BLaER1 treated with 17β-estradiol and CSF1 and Interleukin-3, amounts not matched to agents 10 nM and 100 nM (cell line): ENCODE measurements at regions not wholly inside any gene's neighbourhood (a gene's known extent, or its start where the extent isn't known, plus 50 kb on each side); places are given as distances from the start of the nearest gene placed in this dataset.
"Not testable (repeated sequence)": the region's sequence is repeated elsewhere in the genome, so short reads cannot be mapped to it uniquely, and the experiment has no call there.

Source experiments
- H3K27ac ChIP-seq, 11 experiments: shearing (Covaris generic); formaldehyde crosslinking; 2 replicates each; pipeline ENCODE4 v1.8.1; 2022
- H3K27me3 ChIP-seq, 11 experiments: shearing (Covaris generic); formaldehyde crosslinking; 2 replicates each; pipeline ENCODE4 v1.8.1; 2022
- H3K36me3 ChIP-seq, 11 experiments: shearing (Covaris generic); formaldehyde crosslinking; 2 replicates each; pipeline ENCODE4 v1.8.1; 2022
- H3K4me1 ChIP-seq, 10 experiments: shearing (Covaris generic); formaldehyde crosslinking; 2 replicates each; pipeline ENCODE4 v1.8.1; 2022
- H3K4me2 ChIP-seq, 11 experiments: shearing (Covaris generic); formaldehyde crosslinking; 2 replicates each; pipeline ENCODE4 v1.8.1; 2022
- H3K4me3 ChIP-seq, 10 experiments: shearing (Covaris generic); formaldehyde crosslinking; 2 replicates each; pipeline ENCODE4 v1.8.1; 2022
- H3K9ac ChIP-seq, 11 experiments: shearing (Covaris generic); formaldehyde crosslinking; 2 replicates each; pipeline ENCODE4 v1.8.1; 2022
- H3K9me3 ChIP-seq, 11 experiments: shearing (Covaris generic); formaldehyde crosslinking; replicated peaks in 1 of 11; 2 replicates each; pipeline ENCODE4 v1.8.1; 2022
- H4K20me1 ChIP-seq, 11 experiments: shearing (Covaris generic); formaldehyde crosslinking; 2 replicates each; pipeline ENCODE4 v1.8.1; 2022
- Cebpa-rat ChIP-seq, 11 experiments: shearing (Covaris generic); IDR thresholded peaks; 2 replicates each; pipeline ENCODE4 v1.8.1; 2022

DNA sequence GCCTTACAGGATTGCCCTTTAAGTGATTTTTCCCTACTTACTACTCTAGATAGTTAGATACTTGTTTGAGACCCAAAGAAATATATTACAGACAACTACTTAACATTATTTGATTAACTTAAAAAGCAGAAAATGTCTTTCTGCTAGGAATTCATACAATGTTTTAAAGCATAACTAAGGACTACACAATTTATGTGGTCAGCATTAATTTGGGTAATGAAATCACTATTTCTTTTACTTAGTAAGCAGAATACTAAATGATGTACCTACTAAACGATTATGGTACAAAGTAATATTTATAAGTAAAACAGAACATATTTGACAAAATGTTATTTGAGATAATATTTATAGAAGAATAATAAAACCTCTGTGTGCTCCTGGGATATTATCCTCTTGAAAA is 371.9 kb upstream of the ARRDC3 start:
- Histone ChIP-seq H3K27me3 (no peaks in the 10 kb centered on the region), H3K4me3 (no peak overlapping the region), H3K9me3 (no peaks in the 10 kb centered on the region), H3K4me2 (no peak overlapping the region), H3K9ac (no peak overlapping the region), H4K20me1 (no peaks in the 10 kb centered on the region), H3K4me1 (no peaks in the 10 kb centered on the region), H3K27ac (no peak overlapping the region), H3K36me3 (no peaks in the 10 kb centered on the region)
- TF ChIP-seq Cebpa-rat (IDR thresholded peaks at IDR 0.05), result no peak

DNA sequence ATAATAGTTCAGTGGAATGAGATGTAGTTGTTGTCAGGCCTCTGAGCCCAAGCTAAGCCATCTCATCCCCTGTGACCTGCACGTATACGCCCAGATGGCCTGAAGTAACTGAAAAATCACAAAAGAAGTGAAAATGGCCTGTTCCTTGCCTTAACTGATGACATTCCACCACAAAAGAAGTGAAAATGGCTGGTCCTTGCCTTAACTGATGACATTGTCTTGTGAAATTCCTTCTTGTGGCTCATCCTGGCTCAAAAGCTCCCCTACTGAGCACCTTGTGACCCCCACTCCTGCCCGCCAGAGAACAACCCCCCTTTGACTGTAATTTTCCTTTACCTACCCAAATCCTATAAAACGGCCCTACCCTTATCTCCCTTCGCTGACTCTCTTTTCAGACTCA is 361.4 kb upstream of the ARRDC3 start:
- H3K27me3 ChIP-seq, H3K4me2 ChIP-seq, H3K9me3 ChIP-seq, H3K4me3 ChIP-seq, H3K27ac ChIP-seq, H3K36me3 ChIP-seq, H4K20me1 ChIP-seq, H3K4me1 ChIP-seq, H3K9ac ChIP-seq: not testable (repeated sequence)

DNA sequence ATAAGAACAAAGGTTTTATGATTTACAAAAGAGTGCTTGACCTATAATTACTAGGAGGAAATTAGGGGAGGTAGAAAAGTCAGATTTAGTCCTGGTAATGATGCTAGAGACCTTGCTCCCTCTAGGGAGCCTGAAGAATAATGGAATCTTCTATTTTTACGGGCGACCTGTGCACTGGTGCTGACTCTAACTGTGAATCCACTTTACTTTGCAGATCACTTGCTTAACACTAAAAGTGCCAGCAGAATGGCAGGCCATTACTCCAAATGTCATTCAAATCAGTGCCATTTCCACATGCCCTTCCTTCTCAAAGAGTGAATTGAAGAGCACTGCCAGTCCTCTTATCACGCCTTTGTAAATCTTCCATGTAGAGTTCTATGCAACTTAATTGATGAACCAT is 359.4 kb upstream of the ARRDC3 start:
- no peak overlapping the region for H3K27ac ChIP-seq
- no peak for TF ChIP-seq Cebpa-rat (IDR thresholded peaks at IDR 0.05)
- H3K4me3 ChIP-seq, result no peak overlapping the region
- no peaks in the 10 kb centered on the region for H4K20me1 ChIP-seq
- no peaks in the 10 kb centered on the region for H3K4me1 ChIP-seq
- no peaks in the 10 kb centered on the region for H3K9me3 ChIP-seq
- no peak overlapping the region for H3K9ac ChIP-seq
- no peak overlapping the region for H3K4me2 ChIP-seq
- H3K27me3 ChIP-seq, result no peaks in the 10 kb centered on the region
- no peaks in the 10 kb centered on the region for H3K36me3 ChIP-seq

DNA sequence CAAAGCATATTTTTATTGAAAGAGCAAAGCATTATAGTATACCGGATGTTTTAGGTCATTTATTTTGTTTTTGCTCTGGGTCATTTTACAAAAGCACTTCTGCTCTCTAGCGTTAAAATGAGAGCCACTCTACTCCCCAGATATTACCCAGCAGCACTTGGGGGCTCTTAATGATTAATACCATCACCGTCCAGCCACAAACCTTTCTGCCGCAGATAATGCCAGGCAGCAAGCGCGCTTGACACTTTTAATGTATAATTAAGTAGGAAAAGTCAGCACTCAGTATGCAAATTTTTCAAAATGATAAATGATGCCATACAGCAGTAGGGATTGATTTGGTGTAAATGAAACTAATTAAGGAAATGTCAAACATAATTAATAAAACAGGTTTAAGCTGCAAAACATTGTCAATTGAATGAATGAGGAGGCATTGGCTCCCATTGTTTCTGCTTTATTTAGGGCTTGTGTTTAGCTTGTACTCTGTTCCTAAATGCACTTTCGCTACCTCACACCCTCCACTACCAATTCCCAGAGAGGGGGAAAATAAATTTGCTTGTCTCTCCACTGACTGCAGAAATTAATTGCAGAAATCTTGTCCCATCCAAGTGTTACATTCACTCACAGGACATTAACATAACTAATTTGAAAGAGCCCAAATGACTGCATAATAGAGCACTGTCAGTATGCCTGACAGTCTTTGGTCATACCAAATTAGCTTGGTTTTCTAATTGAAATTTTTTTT is 358.8 kb upstream of the ARRDC3 start:
- no peak overlapping the region for H3K4me3 ChIP-seq
- no peak for TF ChIP-seq Cebpa-rat (IDR thresholded peaks at IDR 0.05)
- H3K36me3 ChIP-seq, result no peaks in the 10 kb centered on the region
- H3K4me1 ChIP-seq, result no peaks in the 10 kb centered on the region
- no peak overlapping the region for H3K9ac ChIP-seq
- H3K9me3 ChIP-seq, result no peaks in the 10 kb centered on the region
- no peaks in the 10 kb centered on the region for H4K20me1 ChIP-seq
- H3K4me2 ChIP-seq, result no peak overlapping the region
- no peak overlapping the region for H3K27ac ChIP-seq
- H3K27me3 ChIP-seq, result no peaks in the 10 kb centered on the region

DNA sequence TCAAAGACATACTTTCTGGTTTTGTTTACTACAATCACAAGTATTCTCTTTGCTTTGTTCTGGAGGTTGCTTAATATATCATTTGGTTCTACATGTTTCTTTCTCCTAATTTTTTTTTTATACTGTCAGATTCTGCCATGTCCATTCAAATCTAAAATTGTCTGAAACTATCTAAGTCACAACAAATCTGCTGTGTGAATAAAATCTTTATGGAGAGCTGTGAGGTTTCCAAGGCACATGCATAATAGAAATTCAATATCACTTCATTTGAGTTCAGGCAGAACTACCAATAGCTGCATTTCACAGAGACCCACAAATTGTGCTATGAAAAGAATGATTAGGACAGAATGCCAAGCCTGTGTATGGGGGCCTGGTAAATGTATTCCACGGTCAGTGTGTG is 346.9 kb upstream of the ARRDC3 start:
- no peak overlapping the region for H3K4me2 ChIP-seq
- no peak overlapping the region for H3K9ac ChIP-seq
- no peak overlapping the region for H3K27ac ChIP-seq
- TF ChIP-seq Cebpa-rat (IDR thresholded peaks at IDR 0.05), result no peak
- no peaks in the 10 kb centered on the region for H3K27me3 ChIP-seq
- H3K9me3 ChIP-seq, result no peaks in the 10 kb centered on the region
- no peaks in the 10 kb centered on the region for H4K20me1 ChIP-seq
- no peak overlapping the region for H3K4me3 ChIP-seq
- no peaks in the 10 kb centered on the region for H3K4me1 ChIP-seq
- H3K36me3 ChIP-seq, result no peaks in the 10 kb centered on the region

DNA sequence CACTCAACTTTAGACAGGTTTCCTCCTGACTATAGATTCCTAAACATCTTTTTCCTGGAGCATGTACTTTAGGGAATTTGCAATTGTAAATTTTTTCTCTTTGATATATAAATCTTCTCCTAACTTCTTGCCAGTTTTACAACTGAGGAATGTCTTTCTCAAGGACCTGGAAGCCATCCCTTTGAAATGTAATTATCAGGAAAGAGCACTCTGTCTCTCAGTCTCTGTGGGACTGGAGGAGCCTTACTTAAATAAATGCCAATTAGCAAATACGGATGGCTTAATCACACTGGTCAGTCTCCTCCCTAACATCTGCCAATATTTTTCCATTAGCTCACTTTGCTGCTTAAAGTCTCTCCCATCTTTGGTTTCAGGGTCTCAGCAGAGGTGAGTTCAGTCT is 344.3 kb upstream of the ARRDC3 start:
- no peak for TF ChIP-seq Cebpa-rat (IDR thresholded peaks at IDR 0.05)
- no peak overlapping the region for H3K4me2 ChIP-seq
- H3K36me3 ChIP-seq, result no peaks in the 10 kb centered on the region
- H3K4me3 ChIP-seq, result no peak overlapping the region
- H4K20me1 ChIP-seq, result no peaks in the 10 kb centered on the region
- H3K27ac ChIP-seq, result no peak overlapping the region
- no peaks in the 10 kb centered on the region for H3K27me3 ChIP-seq
- H3K9ac ChIP-seq, result no peak overlapping the region
- H3K9me3 ChIP-seq, result no peaks in the 10 kb centered on the region
- H3K4me1 ChIP-seq, result no peaks in the 10 kb centered on the region

DNA sequence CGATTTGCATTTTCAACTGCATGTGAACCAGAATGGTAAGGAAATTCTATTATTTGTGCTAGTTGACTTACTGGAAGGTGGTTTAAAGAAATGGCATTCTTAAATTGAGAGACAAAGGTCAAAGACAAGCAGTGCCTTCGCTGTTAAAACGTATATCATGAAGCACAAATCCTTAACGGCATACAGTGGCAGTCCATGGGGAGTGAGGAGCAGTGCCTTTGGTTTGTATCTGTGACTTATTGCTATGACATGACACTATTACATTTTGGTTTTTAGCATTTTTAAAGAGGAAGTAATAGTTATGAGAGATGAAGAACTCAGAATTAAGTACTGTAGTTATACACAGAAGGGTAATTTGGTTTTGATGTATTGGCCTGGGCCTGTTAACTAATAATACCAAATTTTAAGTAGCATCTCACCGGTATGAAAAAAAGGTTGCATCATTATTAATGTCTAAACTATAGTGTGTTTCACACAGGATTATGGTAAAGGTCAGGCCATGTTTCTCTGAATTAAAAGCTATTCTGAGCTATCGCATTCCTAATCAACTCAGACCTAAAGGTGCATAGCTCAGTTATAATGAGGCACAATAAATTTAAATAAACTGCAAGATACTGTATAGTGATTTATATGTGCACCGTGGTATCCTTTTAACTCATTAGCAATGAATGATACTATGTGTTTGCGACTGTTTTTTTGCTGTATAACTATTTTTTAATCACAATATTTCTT is 339.8 kb upstream of the ARRDC3 start:
- Histone ChIP-seq H3K4me2 (no peak overlapping the region), H3K4me1 (peaks cover 0 to 17% (median 0%) of the 10 kb centered on the region in 10 experiments; a peak in 6 of 20 replicates), H3K27ac (no peak overlapping the region), H3K9me3 (no peaks in the 10 kb centered on the region), H3K27me3 (no peaks in the 10 kb centered on the region), H3K9ac (no peak overlapping the region), H4K20me1 (no peaks in the 10 kb centered on the region), H3K36me3 (no peaks in the 10 kb centered on the region), H3K4me3 (no peak overlapping the region)
- TF ChIP-seq Cebpa-rat (IDR thresholded peaks at IDR 0.05), result no peak

DNA sequence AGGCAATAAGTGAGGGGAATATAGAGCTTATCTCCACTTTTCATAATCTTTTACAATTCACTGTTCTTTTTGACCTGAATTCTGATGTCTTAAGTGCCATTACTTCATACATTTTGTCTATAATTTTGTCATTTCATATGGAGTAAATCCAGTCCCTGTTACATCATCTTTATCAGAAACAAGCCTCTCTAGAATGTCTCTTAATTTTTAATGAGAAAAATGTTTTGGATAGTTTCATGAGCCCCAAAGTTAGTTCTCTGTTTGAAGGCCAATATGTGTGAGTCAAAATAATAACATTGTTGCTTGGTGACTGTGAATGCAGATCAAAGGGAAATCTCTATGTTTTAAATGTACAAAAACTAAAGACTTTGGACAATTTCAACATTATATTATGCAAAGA is 329.6 kb upstream of the ARRDC3 start:
- Histone ChIP-seq H3K27ac (no peak overlapping the region), H3K9me3 (peaks cover 0 to 18% (median 0%) of the 10 kb centered on the region in 11 experiments; a peak in 2 of 22 replicates), H3K36me3 (no peaks in the 10 kb centered on the region), H3K4me2 (no peak overlapping the region), H4K20me1 (no peaks in the 10 kb centered on the region), H3K4me3 (no peak overlapping the region), H3K27me3 (no peaks in the 10 kb centered on the region), H3K9ac (no peak overlapping the region), H3K4me1 (no peaks in the 10 kb centered on the region)
- no peak for TF ChIP-seq Cebpa-rat (IDR thresholded peaks at IDR 0.05)

DNA sequence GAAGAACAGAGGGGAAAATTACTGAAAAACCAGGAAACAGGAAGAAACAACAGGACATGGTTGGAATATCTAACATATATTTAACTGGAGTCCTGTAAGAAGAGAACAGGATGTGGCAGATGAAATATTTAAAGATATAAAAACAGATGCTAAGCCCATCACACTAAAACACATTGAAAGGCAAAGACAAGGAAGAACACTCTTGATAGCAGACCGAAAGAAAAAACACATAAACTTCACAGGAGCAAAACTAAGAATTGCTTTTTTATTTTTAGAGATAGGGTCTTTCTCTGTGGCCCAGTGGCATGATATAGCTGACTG is 324.4 kb upstream of the ARRDC3 start:
- no peak overlapping the region for H3K27ac ChIP-seq
- no peaks in the 10 kb centered on the region for H3K27me3 ChIP-seq
- H4K20me1 ChIP-seq, result no peaks in the 10 kb centered on the region
- TF ChIP-seq Cebpa-rat (IDR thresholded peaks at IDR 0.05), result no peak
- H3K4me2 ChIP-seq, result no peak overlapping the region
- no peak overlapping the region for H3K9ac ChIP-seq
- H3K4me1 ChIP-seq, result no peaks in the 10 kb centered on the region
- H3K36me3 ChIP-seq, result no peaks in the 10 kb centered on the region
- no peak overlapping the region for H3K4me3 ChIP-seq
- H3K9me3 ChIP-seq, result no peaks in the 10 kb centered on the region

DNA sequence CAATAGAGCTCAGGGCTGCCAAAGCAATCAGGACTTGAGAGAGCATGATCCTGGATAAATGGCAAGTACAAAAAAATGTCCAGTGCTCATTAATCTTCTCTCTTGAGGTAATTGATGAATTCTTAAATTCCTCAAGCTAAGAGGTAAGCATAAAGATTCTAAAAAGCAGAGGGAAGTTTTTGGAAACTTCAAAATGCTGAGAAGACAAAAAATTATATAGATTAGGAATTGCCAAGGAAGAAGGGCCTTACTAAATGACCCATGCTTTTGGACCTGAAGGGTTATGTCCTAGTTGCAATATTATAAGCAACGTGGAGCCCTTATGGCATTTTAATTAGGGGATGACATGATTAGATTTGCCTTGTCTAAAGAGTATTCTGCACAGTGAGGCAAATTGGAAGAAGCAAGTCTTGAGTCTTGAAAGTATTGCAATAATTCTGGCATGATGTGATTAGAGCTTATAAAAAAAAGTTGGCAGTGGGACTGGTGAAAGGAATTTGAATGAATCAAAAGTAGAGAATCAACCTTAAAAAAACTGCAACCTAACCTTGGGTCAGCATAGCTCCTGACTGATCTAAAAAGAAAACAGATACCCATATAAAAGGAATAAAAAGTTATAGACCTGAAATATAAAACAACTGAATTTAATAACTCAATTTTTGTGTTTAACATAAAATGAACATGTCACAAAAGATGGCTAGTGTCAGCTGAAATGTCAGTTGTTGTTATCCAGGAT is 323.8 kb upstream of the ARRDC3 start:
- no peak overlapping the region for H3K27ac ChIP-seq
- H3K4me3 ChIP-seq, result no peak overlapping the region
- H3K36me3 ChIP-seq, result no peaks in the 10 kb centered on the region
- H3K9me3 ChIP-seq, result no peaks in the 10 kb centered on the region
- H3K27me3 ChIP-seq, result no peaks in the 10 kb centered on the region
- no peak overlapping the region for H3K9ac ChIP-seq
- TF ChIP-seq Cebpa-rat (IDR thresholded peaks at IDR 0.05), result no peak
- H4K20me1 ChIP-seq, result no peaks in the 10 kb centered on the region
- no peak overlapping the region for H3K4me2 ChIP-seq
- H3K4me1 ChIP-seq, result no peaks in the 10 kb centered on the region
